Ovary (tissue), 7 donors: ENCODE measurements at regions not wholly inside any gene's neighbourhood (a gene's known extent, or its start where the extent isn't known, plus 50 kb on each side); places are given as distances from the start of the nearest gene placed in this dataset.

ENCODE experiments used
- DNase-seq, 5 donors: peaks; one replicate each; pipeline ENCODE4 v3.0.0-alpha.2; 2019 to 2020
- H3K27ac ChIP-seq, 2 donors: fragments of 200-600 bp; one replicate each; pipeline versions ENCODE4 v1.5.1 to v1.8.0; 2019 to 2022
- H3K27me3 ChIP-seq: fragments of 200-600 bp; one replicate; pipeline ENCODE4 v1.8.0; 2022
- H3K36me3 ChIP-seq: fragments of 200-600 bp; sonication (generic); one replicate; pipeline ENCODE4 v1.5.1; 2019
- H3K4me1 ChIP-seq: one replicate; pipeline ENCODE4 v1.8.1; 2013; ENCODE audit warnings: mild to moderate bottlenecking, moderate library complexity; ENCODE audit not compliant: insufficient read depth
- H3K4me3 ChIP-seq: fragments of 200-600 bp; sonication (generic); one replicate; pipeline ENCODE4 v1.5.1; 2017
- H3K9me3 ChIP-seq, 2 donors: fragments of 200-600 bp in 1 of 2; sonication (generic) in 1 of 2; one replicate each; pipeline versions ENCODE4 v1.5.1 to v1.8.1; 2013 to 2019; ENCODE audit warnings: mild to moderate bottlenecking in 1 of 2, moderate library complexity in 1 of 2
- CTCF ChIP-seq, 3 donors: fragments of 450-650 bp in 2 of 3; fragments of 200-600 bp in 1 of 3; IDR thresholded peaks; one replicate each; pipeline versions ENCODE4 v1.5.1 to v1.8.0; 2016 to 2022; ENCODE audit warnings: antibody characterized with exemption in 3 of 3, mild to moderate bottlenecking in 1 of 3
- EP300 ChIP-seq: sonication (generic); formaldehyde crosslinking; IDR thresholded peaks from one replicate; pipeline ENCODE4 v1.6.1; 2017; ENCODE audit warnings: antibody characterized with exemption
- POLR2A ChIP-seq: fragments of 450-650 bp; IDR thresholded peaks from one replicate; pipeline ENCODE4 v1.6.1; 2017; ENCODE audit warnings: antibody characterized with exemption, mild to moderate bottlenecking, moderate library complexity
- WGBS, 3 donors: extraction: QIAGEN DNeasy Blood & Tissue Kit in 1 of 3; methylation state at CpG; one replicate each; pipeline versions ENCODE4 v1.1.5 to v1.1.7; 2013 to 2017; 5-methylcytosine and 5-hydroxymethylcytosine counted together
- intact Hi-C, 4 donors: fragments of 100-400 bp; cut with DNase I; formaldehyde crosslinking; loops; one replicate each; pipeline versions ENCODE4 v1.11.0 to v1.15.1; 2022 to 2023
- donor health status: DM: no; HTN: no; CAD: no; lungs with moderate emphysema.
- donor health status: DM: no; HTN: no; CAD: no.
- donor health status: Bipolar disorder and iron deficiency.
- donor health status: DM: no; HTN: no; CAD: no.
- donor health status: DM: yes; HTN: yes; CAD: no.

GRCh38 chr12:61862986-61863385, 397.2 kb upstream of the USP15 start:
- no peaks in the 10 kb centered on the region for H3K36me3 ChIP-seq
- no peak overlapping the region for H3K27ac ChIP-seq
- H3K27me3 ChIP-seq = no peaks in the 10 kb centered on the region
- intact Hi-C loops = no loop called here
- DNase-seq = no peak
- H3K4me3 ChIP-seq = no peak overlapping the region
- no peaks in the 10 kb centered on the region for H3K9me3 ChIP-seq
- H3K4me1 ChIP-seq = no peaks in the 10 kb centered on the region
- 85 to 98% (median 93%) methylated on average over 2 of the region's 2 CpGs for WGBS, 3 donors
- TF ChIP-seq CTCF (IDR thresholded peaks at IDR 0.05) (no peak), EP300 (no peak), POLR2A (no peak)

DNA sequence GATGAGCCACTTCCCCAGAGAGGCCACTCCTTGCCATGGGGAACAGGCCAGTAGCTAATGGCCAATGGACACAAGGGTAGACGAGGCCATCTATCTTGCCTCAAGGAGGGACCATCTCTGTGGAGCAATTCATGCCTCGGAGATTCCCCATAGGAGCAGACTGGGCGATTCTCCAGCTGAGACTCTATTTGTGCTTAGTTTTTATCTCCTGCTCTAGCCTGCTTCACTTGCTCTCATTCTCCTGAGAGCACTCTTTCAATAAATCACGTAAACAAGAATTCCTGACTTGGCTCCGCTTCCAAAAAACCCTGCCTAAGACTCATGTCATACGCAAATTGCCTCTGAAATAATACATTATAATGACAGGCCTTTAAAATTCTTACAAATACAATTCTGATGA, 396.4 kb upstream of the USP15 start:
- H3K9me3 ChIP-seq = no peaks in the 10 kb centered on the region
- no peak overlapping the region for H3K4me3 ChIP-seq
- no peaks in the 10 kb centered on the region for H3K4me1 ChIP-seq
- 45 to 52% (median 51%) methylated on average over 6 of the region's 6 CpGs for WGBS, 3 donors
- H3K27me3 ChIP-seq = no peaks in the 10 kb centered on the region
- DNase-seq = no peak
- H3K27ac ChIP-seq = no peak overlapping the region
- TF ChIP-seq EP300 (no peak), CTCF (IDR thresholded peaks at IDR 0.05) (no peak), POLR2A (no peak)
- H3K36me3 ChIP-seq = no peaks in the 10 kb centered on the region
- intact Hi-C loops = no loop called here

DNA sequence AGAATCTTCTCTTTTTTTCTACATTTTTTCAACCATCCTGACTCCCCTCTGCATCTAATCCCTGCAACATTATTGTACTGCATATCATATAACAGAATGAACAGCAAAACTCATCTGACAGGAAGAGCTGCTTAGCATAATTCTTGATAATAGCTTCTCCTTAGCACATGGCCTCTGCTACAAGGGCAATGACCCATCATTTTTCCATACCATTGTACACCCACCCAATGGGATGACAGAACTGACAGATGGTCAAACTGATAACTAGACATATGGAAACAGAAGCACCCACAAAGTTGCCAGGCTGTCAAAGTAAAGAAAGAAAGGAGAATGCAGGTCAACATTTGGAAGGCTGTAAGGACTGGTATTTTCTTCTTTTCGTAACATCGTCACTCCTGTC, 390.4 kb upstream of the USP15 start:
- Histone ChIP-seq H3K27me3 (no peaks in the 10 kb centered on the region), H3K4me1 (no peaks in the 10 kb centered on the region), H3K36me3 (no peaks in the 10 kb centered on the region), H3K4me3 (no peak overlapping the region), H3K27ac (no peak overlapping the region), H3K9me3 (no peaks in the 10 kb centered on the region)
- TF ChIP-seq EP300 (no peak), POLR2A (no peak), CTCF (IDR thresholded peaks at IDR 0.05) (no peak)
- DNase-seq = no peak
- WGBS, 3 donors = 97 to 99% (median 97%) methylated on average over 2 of the region's 2 CpGs
- intact Hi-C loops = no loop called here

- intact Hi-C loops = no loop called here
- no peak overlapping the region for H3K27ac ChIP-seq
- no peaks in the 10 kb centered on the region for H3K9me3 ChIP-seq
- no peaks in the 10 kb centered on the region for H3K4me1 ChIP-seq
- no peak for TF ChIP-seq POLR2A
- no peak for TF ChIP-seq CTCF (IDR thresholded peaks at IDR 0.05)
- TF ChIP-seq EP300 = no peak
- WGBS, 3 donors = 61 to 71% (median 69%) methylated on average over 3 of the region's 3 CpGs
- no peaks in the 10 kb centered on the region for H3K36me3 ChIP-seq
- no peaks in the 10 kb centered on the region for H3K27me3 ChIP-seq
- no peak for DNase-seq
- H3K4me3 ChIP-seq = no peak overlapping the region
Measured at GRCh38 chr12:61870658-61871484, 389.3 kb upstream of the USP15 start.
